K562 (cell line): ENCODE measurements at regions not wholly inside any gene's neighbourhood (a gene's known extent, or its start where the extent isn't known, plus 50 kb on each side); places are given as distances from the start of the nearest gene placed in this dataset.

Experiments used
- ATAC-seq: fragments of 200-7000 bp; cut with Tn5 transposase; 3 replicates; pipeline ENCODE4 v1.9.1; 2020; ENCODE audit warnings: moderate library complexity
- BruUV-seq: library from RNA; stranded (reverse); fragments of 400-500 nt; replicated peaks from 2 replicates; lab custom pipeline; 2021; lab: Mats Ljungman, UMichigan
- CTCF ChIA-PET: fragments of 300-600 bp; formaldehyde crosslinking; extraction: SDS; loops from one replicate; lab custom pipeline; 2021; ENCODE audit warnings: low intra/inter-chr PET ratio; lab: Yijun Ruan, JAX
- POLR2A ChIA-PET: fragments of 300-600, 350-650 bp; sonication (Branson Sonifier 250); formaldehyde crosslinking; extraction: SDS; loops from one replicate; lab custom pipeline; 2021; ENCODE audit warnings: antibody characterized with exemption, inconsistent platforms; lab: Yijun Ruan, JAX
- DNase-seq, 4 experiments: peaks; one replicate each; pipeline versions ENCODE4 v3.0.0 to v3.0.0-alpha.2; 2011 to 2018; ENCODE audit warnings: low spot score in 3 of 4, mixed read lengths in 3 of 4; ENCODE audit errors: extremely low read depth in 1 of 4
- FAIRE-seq: peaks from 2 replicates; lab custom pipeline; 2011; peaks lifted over from hg19 to GRCh38; lab: Jason Lieb, UNC
- H2AFZ ChIP-seq: 2 replicates; pipeline ENCODE4 v1.6.0; 2011; ENCODE audit warnings: low read depth, low read length, control low read depth, inconsistent platforms
- H3K27ac ChIP-seq: fragments of 200-600 bp; 3 replicates; pipeline ENCODE4 v1.8.0; 2011; ENCODE audit warnings: low read depth, mild to moderate bottlenecking, control low read depth, inconsistent platforms, low read length, moderate library complexity, mixed read lengths; ENCODE audit errors: extremely low read depth
- H3K27me3 ChIP-seq, 2 experiments: fragments of 300-600 bp in 1 of 2; 2 replicates in 1 of 2; 3 replicates in 1 of 2; pipeline versions ENCODE4 v1.6.0 to v1.8.0; 2011; ENCODE audit warnings: inconsistent platforms in 2 of 2, low read length in 2 of 2, mild to moderate bottlenecking in 1 of 2, mixed read lengths in 1 of 2, moderate library complexity in 1 of 2; ENCODE audit not compliant: control insufficient read depth in 2 of 2, insufficient read depth in 2 of 2
- H3K36me3 ChIP-seq: fragments of 300-600 bp; 3 replicates; pipeline ENCODE4 v1.8.0; 2011; ENCODE audit warnings: mild to moderate bottlenecking, low read length, inconsistent platforms; ENCODE audit not compliant: control insufficient read depth, insufficient read depth
- H3K4me1 ChIP-seq, 2 experiments: fragments of 200-600 bp in 1 of 2; replicated peaks in 1 of 2; 2 replicates in 1 of 2; 3 replicates in 1 of 2; pipeline versions ENCODE4 v1.5.1 to v1.8.0; 2011; ENCODE audit warnings: inconsistent platforms in 2 of 2, low read length in 2 of 2, mild to moderate bottlenecking in 1 of 2, mixed read lengths in 1 of 2, moderate library complexity in 1 of 2; ENCODE audit not compliant: control insufficient read depth in 2 of 2, insufficient read depth in 2 of 2
- H3K4me2 ChIP-seq: 2 replicates; pipeline ENCODE4 v1.6.1; 2011; ENCODE audit warnings: low read length, control low read depth, inconsistent platforms, mixed read lengths; ENCODE audit not compliant: insufficient read depth
- H3K4me3 ChIP-seq: fragments of 200-600 bp; sonication (generic), shearing (Covaris generic); 2 replicates; pipeline ENCODE4 v1.5.1; 2016; ENCODE audit warnings: control low read depth, inconsistent platforms
- H3K79me2 ChIP-seq: fragments of 200-600 bp; 3 replicates; pipeline ENCODE4 v1.8.0; 2011; ENCODE audit warnings: low read length, inconsistent platforms; ENCODE audit not compliant: control insufficient read depth, insufficient read depth
- H3K9ac ChIP-seq, 2 experiments: 2 replicates each; pipeline versions ENCODE4 v1.6.0 to v1.6.1; 2011; ENCODE audit warnings: low read depth in 2 of 2, low read length in 2 of 2, control low read depth in 1 of 2, inconsistent platforms in 1 of 2, mild to moderate bottlenecking in 1 of 2, mixed read lengths in 1 of 2; ENCODE audit not compliant: insufficient read depth in 1 of 2
- H3K9me1 ChIP-seq: one replicate; pipeline ENCODE4 v1.6.0; 2011; ENCODE audit warnings: inconsistent platforms, mild to moderate bottlenecking, low read length, moderate library complexity; ENCODE audit not compliant: control insufficient read depth, insufficient read depth
- H3K9me3 ChIP-seq: replicated peaks from 2 replicates; pipeline ENCODE4 v1.5.1; 2011; ENCODE audit warnings: low read depth, low read length, inconsistent platforms; ENCODE audit not compliant: control insufficient read depth, insufficient read depth
- H4K20me1 ChIP-seq: replicated peaks from 2 replicates; pipeline ENCODE4 v1.6.1; 2011; ENCODE audit warnings: low read length, inconsistent platforms, mixed read lengths; ENCODE audit not compliant: control insufficient read depth, insufficient read depth
- CTBP1 ChIP-seq: fragments of 450-650 bp; IDR thresholded peaks from 2 replicates; pipeline ENCODE4 v1.6.1; 2016; ENCODE audit warnings: borderline replicate concordance
- ELK3 ChIP-seq: fragments of 450-650 bp; formaldehyde crosslinking; IDR thresholded peaks from 2 replicates; pipeline ENCODE4 v1.4.0; 2020; ENCODE audit warnings: mild to moderate bottlenecking
- HLTF ChIP-seq: fragments of 450-650 bp; IDR thresholded peaks from 2 replicates; pipeline ENCODE4 v1.6.1; 2016
- MNT ChIP-seq, 2 experiments: fragments of 450-650 bp; conservative IDR thresholded peaks; 2 replicates each; pipeline ENCODE4 v1.6.1; 2017; ENCODE audit warnings: mild to moderate bottlenecking in 2 of 2, moderate library complexity in 2 of 2
- NFXL1 ChIP-seq: fragments of 450-650 bp; formaldehyde crosslinking; IDR thresholded peaks from 2 replicates; pipeline ENCODE4 v1.4.0; 2021; ENCODE audit warnings: mild to moderate bottlenecking
- SP2 ChIP-seq: IDR thresholded peaks from 2 replicates; pipeline ENCODE4 v1.6.1; 2011; ENCODE audit warnings: mild to moderate bottlenecking, low read depth, low read length, moderate library complexity; ENCODE audit not compliant: poor library complexity, severe bottlenecking; ENCODE audit errors: extremely low read depth
- SRSF3 ChIP-seq: fragments of 200-400 bp; formaldehyde crosslinking; IDR thresholded peaks from 2 replicates; pipeline ENCODE4 v1.6.1; 2016; ENCODE audit warnings: mild to moderate bottlenecking, low read length, moderate library complexity; ENCODE audit not compliant: insufficient read depth
- USF2 ChIP-seq: sonication (generic); formaldehyde crosslinking; IDR thresholded peaks from 2 replicates; pipeline ENCODE4 v1.5.0; 2020; ENCODE audit warnings: missing genetic modification reagents
- ZBTB1 ChIP-seq: sonication (generic); formaldehyde crosslinking; IDR thresholded peaks from 2 replicates; pipeline ENCODE4 v1.8.1; 2023; ENCODE audit warnings: missing genetic modification reagents, low read depth, mild to moderate bottlenecking, borderline replicate concordance
- ZBTB43 ChIP-seq: sonication (generic); formaldehyde crosslinking; IDR thresholded peaks from 2 replicates; pipeline ENCODE4 v1.8.0; 2023; ENCODE audit warnings: mild to moderate bottlenecking, missing genetic modification reagents
- ZNF644 ChIP-seq: fragments of 200-800 bp; sonication (Bioruptor generic); IDR thresholded peaks from 2 replicates; pipeline ENCODE4 v1.6.1; 2016; ENCODE audit warnings: low read depth, missing genetic modification characterization, missing compliant biosample characterization
- WGBS: fragments of 100-300 bp; shearing (Covaris generic); methylation state at CpG from one replicate; pipeline ENCODE4 v1.1.6; 2016; ENCODE audit warnings: low coverage, mixed read lengths; ENCODE audit not compliant: insufficient coverage; ENCODE audit errors: missing lambda C conversion rate; 5-methylcytosine and 5-hydroxymethylcytosine counted together
- in situ Hi-C: fragments of 300-500 bp; cut with MboI; formaldehyde crosslinking; loops from 4 replicates; pipeline ENCODE4 v1.15.0; 2018; ENCODE audit warnings: inconsistent platforms, mixed read lengths
- intact Hi-C: fragments of 100-400 bp; cut with micrococcal nuclease; formaldehyde crosslinking; loops from 2 replicates; pipeline ENCODE4 v1.14.2; 2022
- TF ChIP-seq, protein P1 (sequence below): fragments of 450-650 bp; IDR thresholded peaks from 2 replicates; pipeline ENCODE4 v1.6.1; 2016; ENCODE audit warnings: antibody characterized with exemption
- TF ChIP-seq, protein P2 (sequence below): sonication (generic); formaldehyde crosslinking; IDR thresholded peaks from 2 replicates; pipeline ENCODE4 v1.8.1; 2023; ENCODE audit warnings: mild to moderate bottlenecking, missing genetic modification reagents, moderate library complexity

GRCh38 chr13:112231451-112232083 lies 144.6 kb upstream of the SPACA7 start:
- Histone ChIP-seq H3K27me3 (peaks cover 2 to 34% of the 10 kb centered on the region in 2 experiments; a peak in 3 of 5 replicates), H3K4me3 (no peak overlapping the region), H3K4me1 (no peaks in the 10 kb centered on the region), H3K36me3 (no peaks in the 10 kb centered on the region), H3K9me3 (no peaks in the 10 kb centered on the region), H3K9ac (no peak overlapping the region), H2AFZ (no peak overlapping the region), H3K9me1 (no peaks in the 10 kb centered on the region), H3K27ac (no peak overlapping the region), H4K20me1 (no peaks in the 10 kb centered on the region), H3K79me2 (no peaks in the 10 kb centered on the region), H3K4me2 (no peak overlapping the region)
- in situ Hi-C loops (no loop called here), intact Hi-C loops (no loop called here)
- ATAC-seq (no peak), FAIRE-seq (no peak), DNase-seq (no peak)
- no TSS peak for BruUV-seq
- ChIA-PET POLR2A (no interaction called here), CTCF (no interaction called here)
- TF ChIP-seq CTBP1 (no peak), MNT (conservative IDR thresholded peaks at IDR 0.05) (no peak), ELK3 (CRISPR knock-in tag) (no peak), ZBTB43 (CRISPR knock-in tag) (no peak), SP2 (no peak), ZBTB1 (no peak), USF2 (no peak), NFXL1 (CRISPR knock-in tag) (no peak), SRSF3 (no peak), HLTF (no peak), ZNF644 (tag) (no peak)
- TF ChIP-seq, protein P1, sequence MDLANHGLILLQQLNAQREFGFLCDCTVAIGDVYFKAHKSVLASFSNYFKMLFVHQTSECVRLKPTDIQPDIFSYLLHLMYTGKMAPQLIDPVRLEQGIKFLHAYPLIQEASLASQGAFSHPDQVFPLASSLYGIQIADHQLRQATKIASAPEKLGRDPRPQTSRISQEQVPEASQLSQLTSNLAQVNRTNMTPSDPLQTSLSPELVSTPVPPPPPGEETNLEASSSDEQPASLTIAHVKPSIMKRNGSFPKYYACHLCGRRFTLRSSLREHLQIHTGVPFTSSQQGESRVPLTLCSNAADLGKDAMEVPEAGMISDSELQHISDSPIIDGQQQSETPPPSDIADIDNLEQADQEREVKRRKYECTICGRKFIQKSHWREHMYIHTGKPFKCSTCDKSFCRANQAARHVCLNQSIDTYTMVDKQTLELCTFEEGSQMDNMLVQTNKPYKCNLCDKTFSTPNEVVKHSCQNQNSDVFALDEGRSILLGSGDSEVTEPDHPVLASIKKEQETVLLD, result no peak
- TF ChIP-seq, protein P2, sequence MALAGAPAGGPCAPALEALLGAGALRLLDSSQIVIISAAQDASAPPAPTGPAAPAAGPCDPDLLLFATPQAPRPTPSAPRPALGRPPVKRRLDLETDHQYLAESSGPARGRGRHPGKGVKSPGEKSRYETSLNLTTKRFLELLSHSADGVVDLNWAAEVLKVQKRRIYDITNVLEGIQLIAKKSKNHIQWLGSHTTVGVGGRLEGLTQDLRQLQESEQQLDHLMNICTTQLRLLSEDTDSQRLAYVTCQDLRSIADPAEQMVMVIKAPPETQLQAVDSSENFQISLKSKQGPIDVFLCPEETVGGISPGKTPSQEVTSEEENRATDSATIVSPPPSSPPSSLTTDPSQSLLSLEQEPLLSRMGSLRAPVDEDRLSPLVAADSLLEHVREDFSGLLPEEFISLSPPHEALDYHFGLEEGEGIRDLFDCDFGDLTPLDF (CRISPR knock-in tag), result no peak
- WGBS, result under 1% methylated on average over 13 of the region's 21 CpGs
